Jurkat, Clone E6-1 (cell line): ENCODE measurements at regions not wholly inside any gene's neighbourhood (a gene's known extent, or its start where the extent isn't known, plus 50 kb on each side); places are given as distances from the start of the nearest gene placed in this dataset.
"Not testable (repeated sequence)": the region's sequence is repeated elsewhere in the genome, so short reads cannot be mapped to it uniquely, and the experiment has no call there.

Experiments used
- DNase-seq: peaks from one replicate; pipeline ENCODE4 v3.0.0-alpha.2; 2011; ENCODE audit warnings: low read depth, low spot score
- H3K4me3 ChIP-seq: 2 replicates; pipeline ENCODE4 v1.5.1; 2011; ENCODE audit warnings: mild to moderate bottlenecking, low read length, control low read depth, moderate library complexity

DNA sequence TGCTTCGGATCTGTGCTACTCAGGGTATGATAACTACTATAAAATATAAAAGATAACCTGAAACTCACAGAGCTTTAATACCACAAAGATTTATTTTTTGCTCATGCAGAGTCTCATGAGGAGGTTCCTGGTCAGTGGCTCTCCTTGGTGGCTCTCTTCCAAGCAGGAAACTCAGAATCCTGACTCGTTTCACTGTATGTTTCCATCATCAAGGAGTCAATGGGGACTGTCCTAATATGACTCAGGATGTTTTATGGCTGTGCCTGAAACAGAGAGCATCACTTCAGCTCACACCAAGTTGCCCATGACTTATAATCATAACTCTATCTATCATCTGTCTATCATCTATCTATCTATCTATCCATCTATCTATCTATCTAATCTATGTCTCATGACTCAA is 620.8 kb upstream of the NR3C2 start:
- no peak for DNase-seq
- no peak overlapping the region for H3K4me3 ChIP-seq

DNA sequence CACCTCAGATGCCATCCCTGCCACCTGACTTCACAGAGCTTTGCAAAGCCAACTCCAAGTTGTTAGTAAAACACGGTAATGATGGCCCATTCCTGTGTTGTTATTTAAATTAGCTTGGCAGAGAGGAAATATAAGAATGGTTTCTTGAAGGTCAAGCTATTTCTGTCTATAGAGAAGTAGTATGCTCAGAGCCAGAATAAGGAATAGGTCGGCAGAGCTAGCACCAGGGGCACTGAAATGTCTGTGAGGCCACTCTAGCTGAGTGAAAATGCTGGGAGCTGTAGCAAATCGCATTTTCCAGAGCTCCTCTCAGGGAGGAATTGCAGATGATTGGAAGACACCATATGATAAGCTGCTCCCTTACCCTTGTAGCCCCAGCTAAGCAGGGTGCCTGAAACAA is 615.4 kb upstream of the NR3C2 start:
- no peak overlapping the region for H3K4me3 ChIP-seq
- no peak for DNase-seq

DNA sequence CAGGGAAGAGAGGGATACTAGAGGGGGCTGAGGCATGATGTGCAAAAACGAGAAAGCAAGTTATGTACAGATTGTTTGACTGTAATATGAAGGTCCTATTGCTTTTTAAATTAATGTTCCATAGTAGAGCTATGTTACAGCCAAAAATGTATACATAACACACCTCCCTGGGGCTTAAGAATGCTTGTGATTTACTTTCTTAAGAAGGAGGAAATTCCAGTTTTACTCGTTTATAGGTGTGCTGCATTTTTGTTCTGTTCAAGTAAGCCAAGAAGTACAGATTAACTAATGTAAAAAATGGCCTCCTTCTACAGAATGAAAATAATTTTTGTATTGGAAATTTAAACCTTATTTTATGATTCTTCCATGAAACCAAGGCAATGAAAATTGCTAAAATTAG is 614.4 kb upstream of the NR3C2 start:
- no peak overlapping the region for H3K4me3 ChIP-seq
- no peak for DNase-seq

DNA sequence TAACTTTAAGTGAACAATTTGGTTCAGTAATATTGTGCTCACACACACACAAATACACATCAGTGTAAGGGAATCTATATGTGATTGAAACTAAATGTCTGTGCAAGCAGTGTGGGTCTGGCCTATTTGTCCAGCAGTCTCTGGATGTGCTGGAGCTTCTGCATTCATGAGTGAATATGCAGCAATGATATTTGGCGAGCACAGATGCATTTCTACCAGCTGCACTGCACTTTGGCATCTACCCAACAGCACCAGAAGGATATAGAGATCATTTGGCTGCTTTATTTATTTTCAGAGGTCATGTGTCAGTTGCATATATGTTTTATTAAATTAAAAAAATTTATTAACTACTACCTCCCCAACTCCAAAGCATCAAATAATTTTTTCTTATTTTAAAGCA is 613.4 kb upstream of the NR3C2 start:
- DNase-seq, result no peak
- H3K4me3 ChIP-seq, result no peak overlapping the region

- no peak for DNase-seq
- H3K4me3 ChIP-seq, result no peak overlapping the region
Observed at GRCh38 chr4:149050840-149051239, 608.6 kb upstream of the NR3C2 start.

DNA sequence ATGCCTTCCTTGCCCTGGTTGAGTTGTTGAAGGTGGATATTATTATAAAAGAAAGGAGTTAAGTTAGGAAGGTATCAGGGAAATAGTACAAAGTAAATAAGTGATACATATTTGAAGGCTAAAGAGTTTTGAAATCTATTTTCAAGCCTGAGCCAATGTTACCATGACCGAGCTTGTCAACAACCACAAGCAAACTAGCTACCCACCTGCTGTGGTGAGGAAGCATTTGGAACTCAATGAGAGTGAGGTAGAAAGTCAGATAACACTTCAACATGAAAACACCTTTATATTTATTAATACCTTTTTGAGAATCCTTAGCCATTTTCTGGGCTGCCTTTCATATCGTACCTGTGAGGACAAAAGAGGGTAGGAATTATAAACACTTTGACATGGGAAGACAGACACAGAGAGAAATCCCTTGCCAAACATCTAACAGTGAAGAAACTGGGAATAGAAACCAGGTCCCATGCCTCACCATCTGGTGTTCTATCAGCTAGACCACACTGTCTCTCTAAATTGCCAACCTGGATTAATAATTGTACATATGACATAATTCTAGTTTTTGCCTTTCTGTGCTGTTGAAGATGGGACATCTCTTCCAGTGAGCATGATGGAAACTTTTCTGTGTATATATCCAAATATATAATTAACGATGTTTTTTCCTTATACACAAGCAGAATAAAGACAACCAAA is 606.4 kb upstream of the NR3C2 start:
- DNase-seq, result no peak
- H3K4me3 ChIP-seq, result no peak overlapping the region

- H3K4me3 ChIP-seq, result no peak overlapping the region
- DNase-seq, result no peak
Observed at GRCh38 chr4:149047368-149047767, 605.2 kb upstream of the NR3C2 start.

GRCh38 chr4:149045731-149046130 is 603.5 kb upstream of the NR3C2 start:
- no peak overlapping the region for H3K4me3 ChIP-seq
- DNase-seq, result no peak

- not testable (repeated sequence) for H3K4me3 ChIP-seq, DNase-seq
Observed at GRCh38 chr4:149039786-149040185, 597.6 kb upstream of the NR3C2 start.

- DNase-seq, result peak; percentile 8
- H3K4me3 ChIP-seq, result no peak overlapping the region
Observed at GRCh38 chr4:149031399-149031798, 589.2 kb upstream of the NR3C2 start.

- no peak for DNase-seq
- no peak overlapping the region for H3K4me3 ChIP-seq
Observed at GRCh38 chr4:149029056-149029651, 586.9 kb upstream of the NR3C2 start.

DNA sequence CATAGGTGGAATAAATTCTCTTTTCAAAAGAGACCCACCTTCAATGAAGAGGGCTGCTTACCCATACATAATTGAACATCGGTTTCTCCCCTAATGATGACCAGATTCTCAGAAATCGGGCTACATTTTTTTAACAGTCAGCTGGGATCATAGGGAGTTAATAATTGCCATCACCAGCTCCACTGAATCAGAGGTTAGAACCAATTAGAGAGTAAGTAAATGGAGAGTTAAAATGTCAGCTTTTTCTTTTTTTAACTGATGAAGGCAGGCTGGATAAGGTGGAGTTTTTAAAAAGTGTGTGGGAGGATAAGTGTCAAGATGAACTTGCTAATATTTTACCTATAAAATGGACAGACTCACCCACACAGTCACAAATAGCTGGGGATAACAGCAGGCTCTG is 584.5 kb upstream of the NR3C2 start:
- DNase-seq, result no peak
- no peak overlapping the region for H3K4me3 ChIP-seq

GRCh38 chr4:149017002-149017734 is 575.0 kb upstream of the NR3C2 start:
- DNase-seq, result no peak

GRCh38 chr4:149009223-149009622 is 567.0 kb upstream of the NR3C2 start:
- no peak for DNase-seq
- no peak overlapping the region for H3K4me3 ChIP-seq

More at GRCh38 chr4:149017002-149017734, 575.0 kb upstream of the NR3C2 start:
- H3K4me3 ChIP-seq, result no peak overlapping the region

DNA sequence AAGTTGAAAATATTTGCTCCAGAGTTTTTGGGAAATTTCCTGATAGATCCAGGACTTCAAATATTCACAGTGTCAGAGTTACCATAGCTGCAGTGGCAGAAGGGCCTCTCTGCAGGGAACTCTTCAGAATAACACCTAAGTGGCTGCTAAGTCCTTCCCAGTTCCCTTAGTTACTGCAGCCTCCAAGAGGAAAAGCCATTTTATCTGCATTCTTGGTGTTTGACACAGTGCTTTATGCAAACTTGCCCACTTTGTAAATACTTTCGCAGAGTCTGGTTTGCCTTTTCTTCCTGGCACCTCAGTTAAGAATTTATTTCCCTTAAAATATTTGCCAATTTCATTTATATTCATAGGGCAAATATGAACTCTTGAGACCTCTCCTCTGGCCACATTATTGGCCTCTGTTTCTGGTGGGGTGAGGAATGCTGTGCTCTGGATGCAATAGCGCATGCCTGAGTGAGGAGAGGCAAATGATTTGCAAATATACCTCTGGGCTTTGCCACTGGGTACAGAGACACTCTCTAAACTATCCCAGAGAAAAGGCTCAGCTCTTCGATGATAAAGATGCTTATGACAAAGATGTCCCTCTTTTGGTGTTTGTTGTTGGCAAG is 566.3 kb upstream of the NR3C2 start:
- H3K4me3 ChIP-seq, result no peak overlapping the region
- no peak for DNase-seq

- DNase-seq, result no peak
- H3K4me3 ChIP-seq, result no peak overlapping the region
Observed at GRCh38 chr4:149005191-149005590, 563.0 kb upstream of the NR3C2 start.

GRCh38 chr4:148999924-149000323 is 557.7 kb upstream of the NR3C2 start:
- no peak overlapping the region for H3K4me3 ChIP-seq
- DNase-seq, result no peak

DNA sequence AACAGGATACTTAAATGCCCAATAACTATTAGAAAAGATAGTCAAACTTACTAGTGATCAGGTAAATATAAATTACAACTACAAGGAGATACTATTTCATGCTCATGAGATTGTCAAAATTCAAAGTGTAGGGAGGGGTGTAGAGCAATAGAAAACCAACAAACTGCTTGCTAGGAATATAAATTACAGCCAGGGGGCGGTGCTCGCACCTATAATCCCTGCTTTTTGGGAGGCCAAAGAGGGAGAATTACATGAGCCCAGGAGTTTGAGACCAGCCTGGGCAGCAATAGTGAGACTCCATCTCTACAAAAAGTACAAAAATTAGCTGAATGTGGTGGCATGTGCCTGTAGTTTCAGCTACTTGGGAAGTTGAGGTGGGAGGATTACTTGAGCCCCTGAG is 556.5 kb upstream of the NR3C2 start:
- peak; percentile 8 for DNase-seq
- H3K4me3 ChIP-seq, result no peak overlapping the region

DNA sequence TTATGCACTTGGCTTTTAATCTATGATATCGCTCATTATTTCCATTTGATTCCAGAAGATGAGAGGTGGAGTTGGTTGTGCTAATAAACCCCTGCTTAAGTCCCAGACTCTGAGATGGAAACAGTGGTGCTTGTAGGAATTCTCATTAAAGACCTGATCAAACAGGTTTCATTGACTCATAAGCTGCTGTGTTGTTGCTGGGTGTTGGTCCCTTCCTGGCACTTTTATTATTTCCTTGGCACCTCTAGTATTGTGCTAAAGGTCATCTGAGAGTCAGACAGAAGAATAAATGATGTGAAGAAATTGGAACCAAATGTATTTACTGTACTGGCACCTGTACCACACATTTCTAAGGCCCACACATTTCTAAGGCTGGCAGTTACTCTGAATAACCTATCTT is 544.7 kb upstream of the NR3C2 start:
- no peak for DNase-seq

DNA sequence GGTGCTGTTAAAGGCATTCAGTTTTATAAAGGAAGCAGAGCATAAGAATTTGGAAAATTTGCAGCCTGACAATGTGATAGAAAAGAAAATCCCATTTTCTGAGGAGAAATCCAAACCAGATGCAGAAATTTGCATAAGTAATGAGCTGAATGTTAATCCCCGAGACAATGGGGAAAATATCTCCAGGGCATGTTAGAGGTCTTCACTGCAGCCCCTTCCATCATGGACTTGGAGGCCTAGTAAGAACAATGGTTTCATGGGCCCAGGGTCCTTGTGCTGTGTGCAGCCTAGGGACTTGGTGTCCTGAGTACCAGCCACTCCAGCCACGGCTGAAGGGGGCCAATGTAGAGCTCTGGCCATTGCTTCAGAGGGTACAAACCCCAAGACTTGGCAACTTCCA is 542.7 kb upstream of the NR3C2 start:
- DNase-seq, result no peak
- no peak overlapping the region for H3K4me3 ChIP-seq

More for the DNA sequence above, 544.7 kb upstream of the NR3C2 start:
- no peak overlapping the region for H3K4me3 ChIP-seq
